ENCODE measurements at regions not wholly inside any gene's neighbourhood (a gene's known extent, or its start where the extent isn't known, plus 50 kb on each side); places are given as distances from the start of the nearest gene placed in this dataset.

- TF ChIP-seq POLR2A (IDR thresholded peaks at IDR 0.05; ENCODE audit: low read length) (no peak), GATA1 (IDR thresholded peaks at IDR 0.05; ENCODE audit: low read depth, low read length) (no peak)
Observed at GRCh38 chr1:29601021-29601420, 364.7 kb downstream of the PTPRU start.

Data from erythroblast (primary cell).